ENCODE measurements at regions not wholly inside any gene's neighbourhood (a gene's known extent, or its start where the extent isn't known, plus 50 kb on each side); places are given as distances from the start of the nearest gene placed in this dataset.

- Histone ChIP-seq H3K27me3 (ENCODE audit: control insufficient read depth, insufficient read depth, low read length) (no peaks in the 10 kb centered on the region), H3K4me1 (ENCODE audit: control insufficient read depth, insufficient read depth, low read length) (no peaks in the 10 kb centered on the region), H3K36me3 (ENCODE audit: control insufficient read depth, insufficient read depth, low read length) (no peaks in the 10 kb centered on the region), H3K27ac (ENCODE audit: low read depth, low read length) (no peak overlapping the region), H3K9ac (ENCODE audit: low read length) (no peak overlapping the region), H3K4me3 (ENCODE audit: low read length) (no peak overlapping the region)
Observed at GRCh38 chr13:71051573-71051972, 815.4 kb downstream of the DACH1 start.

GRCh38 chr13:71046360-71047079 is 820.5 kb downstream of the DACH1 start:
- H3K9ac ChIP-seq (ENCODE audit: low read length): no peak overlapping the region
- no peaks in the 10 kb centered on the region for H3K27me3 ChIP-seq (ENCODE audit: control insufficient read depth, insufficient read depth, low read length)
- no peaks in the 10 kb centered on the region for H3K36me3 ChIP-seq (ENCODE audit: control insufficient read depth, insufficient read depth, low read length)
- H3K4me3 ChIP-seq (ENCODE audit: low read length): no peak overlapping the region
- no peak overlapping the region for H3K27ac ChIP-seq (ENCODE audit: low read depth, low read length)
- H3K4me1 ChIP-seq (ENCODE audit: control insufficient read depth, insufficient read depth, low read length): no peaks in the 10 kb centered on the region

GRCh38 chr13:71045101-71045500 is 821.9 kb downstream of the DACH1 start:
- no peaks in the 10 kb centered on the region for H3K4me1 ChIP-seq (ENCODE audit: control insufficient read depth, insufficient read depth, low read length)

GRCh38 chr13:71039440-71039839 is 827.6 kb downstream of the DACH1 start:
- no peak overlapping the region for H3K9ac ChIP-seq (ENCODE audit: low read length)
- H3K27ac ChIP-seq (ENCODE audit: low read depth, low read length): no peak overlapping the region
- H3K4me3 ChIP-seq (ENCODE audit: low read length): no peak overlapping the region
- H3K27me3 ChIP-seq (ENCODE audit: control insufficient read depth, insufficient read depth, low read length): no peaks in the 10 kb centered on the region
- H3K36me3 ChIP-seq (ENCODE audit: control insufficient read depth, insufficient read depth, low read length): no peaks in the 10 kb centered on the region
- no peaks in the 10 kb centered on the region for H3K4me1 ChIP-seq (ENCODE audit: control insufficient read depth, insufficient read depth, low read length)

More at GRCh38 chr13:71045101-71045500, 821.9 kb downstream of the DACH1 start:
- no peaks in the 10 kb centered on the region for H3K27me3 ChIP-seq (ENCODE audit: control insufficient read depth, insufficient read depth, low read length)
- no peak overlapping the region for H3K4me3 ChIP-seq (ENCODE audit: low read length)
- H3K9ac ChIP-seq (ENCODE audit: low read length): no peak overlapping the region
- no peak overlapping the region for H3K27ac ChIP-seq (ENCODE audit: low read depth, low read length)
- H3K36me3 ChIP-seq (ENCODE audit: control insufficient read depth, insufficient read depth, low read length): no peaks in the 10 kb centered on the region

GRCh38 chr13:71034018-71034417 is 833.0 kb downstream of the DACH1 start:
- no peaks in the 10 kb centered on the region for H3K27me3 ChIP-seq (ENCODE audit: control insufficient read depth, insufficient read depth, low read length)
- H3K4me1 ChIP-seq (ENCODE audit: control insufficient read depth, insufficient read depth, low read length): no peaks in the 10 kb centered on the region
- H3K36me3 ChIP-seq (ENCODE audit: control insufficient read depth, insufficient read depth, low read length): no peaks in the 10 kb centered on the region
- H3K27ac ChIP-seq (ENCODE audit: low read depth, low read length): no peak overlapping the region
- H3K4me3 ChIP-seq (ENCODE audit: low read length): no peak overlapping the region
- no peak overlapping the region for H3K9ac ChIP-seq (ENCODE audit: low read length)

- H3K4me1 ChIP-seq (ENCODE audit: control insufficient read depth, insufficient read depth, low read length): no peaks in the 10 kb centered on the region
- H3K27ac ChIP-seq (ENCODE audit: low read depth, low read length): no peak overlapping the region
- H3K36me3 ChIP-seq (ENCODE audit: control insufficient read depth, insufficient read depth, low read length): no peaks in the 10 kb centered on the region
- no peaks in the 10 kb centered on the region for H3K27me3 ChIP-seq (ENCODE audit: control insufficient read depth, insufficient read depth, low read length)
- no peak overlapping the region for H3K4me3 ChIP-seq (ENCODE audit: low read length)
- H3K9ac ChIP-seq (ENCODE audit: low read length): no peak overlapping the region
Observed at GRCh38 chr13:71033026-71033425, 834.0 kb downstream of the DACH1 start.

GRCh38 chr13:71030784-71031183 is 836.2 kb downstream of the DACH1 start:
- Histone ChIP-seq H3K4me1 (ENCODE audit: control insufficient read depth, insufficient read depth, low read length) (no peaks in the 10 kb centered on the region), H3K27ac (ENCODE audit: low read depth, low read length) (no peak overlapping the region), H3K4me3 (ENCODE audit: low read length) (no peak overlapping the region), H3K36me3 (ENCODE audit: control insufficient read depth, insufficient read depth, low read length) (no peaks in the 10 kb centered on the region), H3K27me3 (ENCODE audit: control insufficient read depth, insufficient read depth, low read length) (no peaks in the 10 kb centered on the region), H3K9ac (ENCODE audit: low read length) (no peak overlapping the region)

- Histone ChIP-seq H3K27me3 (ENCODE audit: control insufficient read depth, insufficient read depth, low read length) (no peaks in the 10 kb centered on the region), H3K36me3 (ENCODE audit: control insufficient read depth, insufficient read depth, low read length) (no peaks in the 10 kb centered on the region), H3K9ac (ENCODE audit: low read length) (no peak overlapping the region), H3K27ac (ENCODE audit: low read depth, low read length) (no peak overlapping the region), H3K4me1 (ENCODE audit: control insufficient read depth, insufficient read depth, low read length) (no peaks in the 10 kb centered on the region), H3K4me3 (ENCODE audit: low read length) (no peak overlapping the region)
Observed at GRCh38 chr13:71028884-71029283, 838.1 kb downstream of the DACH1 start.

GRCh38 chr13:71021825-71022422 is 845.1 kb downstream of the DACH1 start:
- H3K27me3 ChIP-seq (ENCODE audit: control insufficient read depth, insufficient read depth, low read length): no peaks in the 10 kb centered on the region
- no peak overlapping the region for H3K4me3 ChIP-seq (ENCODE audit: low read length)
- H3K36me3 ChIP-seq (ENCODE audit: control insufficient read depth, insufficient read depth, low read length): no peaks in the 10 kb centered on the region
- H3K27ac ChIP-seq (ENCODE audit: low read depth, low read length): no peak overlapping the region
- no peaks in the 10 kb centered on the region for H3K4me1 ChIP-seq (ENCODE audit: control insufficient read depth, insufficient read depth, low read length)
- H3K9ac ChIP-seq (ENCODE audit: low read length): no peak overlapping the region

- Histone ChIP-seq H3K4me3 (ENCODE audit: low read length) (no peak overlapping the region), H3K27me3 (ENCODE audit: control insufficient read depth, insufficient read depth, low read length) (no peaks in the 10 kb centered on the region), H3K9ac (ENCODE audit: low read length) (no peak overlapping the region), H3K4me1 (ENCODE audit: control insufficient read depth, insufficient read depth, low read length) (no peaks in the 10 kb centered on the region), H3K27ac (ENCODE audit: low read depth, low read length) (no peak overlapping the region), H3K36me3 (ENCODE audit: control insufficient read depth, insufficient read depth, low read length) (no peaks in the 10 kb centered on the region)
Observed at GRCh38 chr13:71018995-71019394, 848.0 kb downstream of the DACH1 start.

GRCh38 chr13:71018544-71018943 is 848.5 kb downstream of the DACH1 start:
- Histone ChIP-seq H3K27me3 (ENCODE audit: control insufficient read depth, insufficient read depth, low read length) (no peaks in the 10 kb centered on the region), H3K36me3 (ENCODE audit: control insufficient read depth, insufficient read depth, low read length) (no peaks in the 10 kb centered on the region), H3K27ac (ENCODE audit: low read depth, low read length) (no peak overlapping the region), H3K4me3 (ENCODE audit: low read length) (no peak overlapping the region), H3K9ac (ENCODE audit: low read length) (no peak overlapping the region), H3K4me1 (ENCODE audit: control insufficient read depth, insufficient read depth, low read length) (no peaks in the 10 kb centered on the region)

GRCh38 chr13:71017607-71018006 is 849.4 kb downstream of the DACH1 start:
- Histone ChIP-seq H3K4me3 (ENCODE audit: low read length) (no peak overlapping the region), H3K36me3 (ENCODE audit: control insufficient read depth, insufficient read depth, low read length) (no peaks in the 10 kb centered on the region), H3K4me1 (ENCODE audit: control insufficient read depth, insufficient read depth, low read length) (no peaks in the 10 kb centered on the region), H3K9ac (ENCODE audit: low read length) (no peak overlapping the region), H3K27me3 (ENCODE audit: control insufficient read depth, insufficient read depth, low read length) (no peaks in the 10 kb centered on the region), H3K27ac (ENCODE audit: low read depth, low read length) (no peak overlapping the region)

GRCh38 chr13:71015516-71015915 is 851.5 kb downstream of the DACH1 start:
- Histone ChIP-seq H3K27ac (ENCODE audit: low read depth, low read length) (no peak overlapping the region), H3K27me3 (ENCODE audit: control insufficient read depth, insufficient read depth, low read length) (no peaks in the 10 kb centered on the region), H3K9ac (ENCODE audit: low read length) (no peak overlapping the region), H3K4me3 (ENCODE audit: low read length) (no peak overlapping the region), H3K4me1 (ENCODE audit: control insufficient read depth, insufficient read depth, low read length) (no peaks in the 10 kb centered on the region), H3K36me3 (ENCODE audit: control insufficient read depth, insufficient read depth, low read length) (no peaks in the 10 kb centered on the region)
